Small intestine (tissue), 7 donors: ENCODE measurements at regions not wholly inside any gene's neighbourhood (a gene's known extent, or its start where the extent isn't known, plus 50 kb on each side); places are given as distances from the start of the nearest gene placed in this dataset.
"Not testable (repeated sequence)": the region's sequence is repeated elsewhere in the genome, so short reads cannot be mapped to it uniquely, and the experiment has no call there.

Experiments
- DNase-seq, 2 donors: peaks; one replicate each; pipeline versions ENCODE4 v3.0.0 to v3.0.0-alpha.2; 2013
- FAIRE-seq: peaks from 2 replicates; lab custom pipeline; 2012; peaks lifted over from hg19 to GRCh38; lab: Jason Lieb, UNC
- H3K27ac ChIP-seq, 3 donors: one replicate each; pipeline ENCODE4 v1.5.1; 2013; ENCODE audit warnings: low read length in 2 of 3, mild to moderate bottlenecking in 2 of 3, control low read depth in 1 of 3, inconsistent platforms in 1 of 3, low read depth in 1 of 3, moderate library complexity in 1 of 3
- H3K27me3 ChIP-seq, 3 donors: one replicate each; pipeline ENCODE4 v1.6.1; 2013; ENCODE audit warnings: low read length in 3 of 3, inconsistent platforms in 1 of 3; ENCODE audit not compliant: control insufficient read depth in 3 of 3, insufficient read depth in 3 of 3
- H3K36me3 ChIP-seq, 3 donors: one replicate each; pipeline ENCODE4 v1.6.1; 2013; ENCODE audit warnings: low read length in 3 of 3, inconsistent platforms in 1 of 3, low read depth in 1 of 3, mild to moderate bottlenecking in 1 of 3, moderate library complexity in 1 of 3; ENCODE audit not compliant: control insufficient read depth in 3 of 3, insufficient read depth in 2 of 3
- H3K4me1 ChIP-seq, 3 donors: one replicate each; pipeline ENCODE4 v1.6.1; 2013; ENCODE audit warnings: low read length in 2 of 3, inconsistent platforms in 1 of 3, low read depth in 1 of 3, mild to moderate bottlenecking in 1 of 3, moderate library complexity in 1 of 3; ENCODE audit not compliant: control insufficient read depth in 3 of 3, insufficient read depth in 2 of 3
- H3K4me3 ChIP-seq, 3 donors: one replicate each; pipeline ENCODE4 v1.5.1; 2013; ENCODE audit warnings: low read length in 3 of 3, control low read depth in 1 of 3, inconsistent platforms in 1 of 3, low read depth in 1 of 3, mild to moderate bottlenecking in 1 of 3, moderate library complexity in 1 of 3
- H3K9me3 ChIP-seq, 2 donors: one replicate each; pipeline ENCODE4 v1.6.1; 2013; ENCODE audit warnings: low read depth in 1 of 2, low read length in 1 of 2; ENCODE audit not compliant: control insufficient read depth in 2 of 2, insufficient read depth in 1 of 2
- WGBS, 3 donors: extraction: QIAGEN DNeasy Blood & Tissue Kit; methylation state at CpG; one replicate each; pipeline ENCODE4 v1.1.7; 2013; 5-methylcytosine and 5-hydroxymethylcytosine counted together
- donor health status: healthy with polysubstance abuse.
- donor health status: control.
- donor health status: control.
- donor health status: Bipolar disorder and iron deficiency.
- donor health status: healthy.

DNA sequence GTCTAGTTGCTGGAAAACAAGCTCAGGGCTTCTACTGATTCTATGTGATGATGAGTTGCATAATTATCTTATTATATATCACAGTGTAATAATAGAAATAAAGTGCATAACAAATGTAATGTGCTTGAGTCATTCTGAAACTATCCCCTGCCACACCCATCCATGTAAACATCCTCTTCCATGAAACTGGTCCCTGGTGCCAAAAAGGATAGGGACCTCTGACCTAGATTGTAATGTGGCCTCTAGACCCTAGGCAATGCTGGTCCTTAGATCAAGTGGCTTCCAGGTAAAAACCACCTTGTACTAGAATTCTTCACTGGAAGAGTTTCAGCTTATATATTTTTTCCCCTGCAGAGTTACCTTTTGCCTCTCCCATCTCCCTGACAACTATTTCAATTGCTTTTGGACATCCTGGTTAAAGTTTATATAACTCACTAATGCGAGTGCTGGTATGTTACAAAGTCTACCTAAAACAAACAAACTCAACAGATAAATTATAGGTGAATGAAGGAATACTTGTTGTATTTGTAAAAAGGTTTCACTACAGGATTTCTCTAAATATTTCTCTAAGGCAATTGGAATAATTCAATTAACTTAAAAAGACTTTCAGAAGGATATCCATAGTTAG, 462.5 kb downstream of the NAV3 start:
- H3K9me3 ChIP-seq, result peaks cover 0 to 2% of the 10 kb centered on the region in 2 donors
- H3K4me1 ChIP-seq, result peaks cover 0 to 15% (median 3%) of the 10 kb centered on the region in 3 donors
- peak overlapping the region in 1 of 3 donors; percentile 79 for H3K27ac ChIP-seq
- H3K4me3 ChIP-seq, result no peak overlapping the region
- FAIRE-seq (no peak), DNase-seq (peak; percentile 65 to 76)
- H3K27me3 ChIP-seq, result no peaks in the 10 kb centered on the region
- 10 to 49% (median 35%) methylated on average over 1 of the region's 1 CpG for WGBS, 3 donors
- H3K36me3 ChIP-seq, result no peaks in the 10 kb centered on the region

GRCh38 chr12:78301282-78301681, 470.6 kb downstream of the NAV3 start:
- not testable (repeated sequence) for H3K27ac ChIP-seq, H3K4me1 ChIP-seq, H3K9me3 ChIP-seq, H3K36me3 ChIP-seq, H3K27me3 ChIP-seq, H3K4me3 ChIP-seq, DNase-seq, FAIRE-seq
- 65 to 84% (median 78%) methylated on average over 5 of the region's 5 CpGs for WGBS, 3 donors

- no peak for DNase-seq
- Histone ChIP-seq H3K27ac (no peak overlapping the region), H3K4me1 (no peaks in the 10 kb centered on the region), H3K4me3 (no peak overlapping the region), H3K27me3 (no peaks in the 10 kb centered on the region), H3K9me3 (peaks cover 0 to 3% of the 10 kb centered on the region in 2 donors), H3K36me3 (no peaks in the 10 kb centered on the region)
- 60 to 70% (median 60%) methylated on average over 1 of the region's 1 CpG for WGBS, 3 donors
- FAIRE-seq, result no peak
Observed at GRCh38 chr12:78305808-78306207, 475.1 kb downstream of the NAV3 start.

- Histone ChIP-seq H3K4me3 (no peak overlapping the region), H3K27me3 (no peaks in the 10 kb centered on the region), H3K4me1 (no peaks in the 10 kb centered on the region), H3K36me3 (no peaks in the 10 kb centered on the region), H3K9me3 (peaks cover 0 to 3% of the 10 kb centered on the region in 2 donors), H3K27ac (no peak overlapping the region)
- FAIRE-seq, result no peak
- DNase-seq, result no peak
Observed at GRCh38 chr12:78306236-78306635, 475.5 kb downstream of the NAV3 start.

DNA sequence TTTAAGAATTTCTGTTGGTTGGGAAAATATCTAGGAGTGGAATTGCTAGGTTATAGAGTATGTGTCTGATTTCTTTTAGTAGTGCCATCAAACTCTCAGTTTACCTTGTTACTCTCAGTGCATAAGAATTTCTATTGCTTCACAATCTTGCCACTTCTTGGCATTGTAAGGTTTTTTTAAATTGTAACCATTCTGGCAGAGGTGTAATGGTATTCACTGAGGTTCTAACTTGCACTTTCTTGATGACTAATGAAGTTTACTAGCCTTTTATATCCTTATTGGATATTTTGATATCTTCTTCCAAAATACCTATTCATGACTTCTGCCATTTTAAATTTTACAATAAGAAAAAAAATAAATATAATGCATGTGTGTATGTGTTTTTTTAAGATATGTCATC, 478.0 kb downstream of the NAV3 start:
- no peak for DNase-seq
- Histone ChIP-seq H3K36me3 (no peaks in the 10 kb centered on the region), H3K27me3 (no peaks in the 10 kb centered on the region), H3K9me3 (peaks cover 0 to 3% of the 10 kb centered on the region in 2 donors), H3K4me1 (no peaks in the 10 kb centered on the region), H3K4me3 (no peak overlapping the region), H3K27ac (no peak overlapping the region)
- FAIRE-seq, result no peak

DNA sequence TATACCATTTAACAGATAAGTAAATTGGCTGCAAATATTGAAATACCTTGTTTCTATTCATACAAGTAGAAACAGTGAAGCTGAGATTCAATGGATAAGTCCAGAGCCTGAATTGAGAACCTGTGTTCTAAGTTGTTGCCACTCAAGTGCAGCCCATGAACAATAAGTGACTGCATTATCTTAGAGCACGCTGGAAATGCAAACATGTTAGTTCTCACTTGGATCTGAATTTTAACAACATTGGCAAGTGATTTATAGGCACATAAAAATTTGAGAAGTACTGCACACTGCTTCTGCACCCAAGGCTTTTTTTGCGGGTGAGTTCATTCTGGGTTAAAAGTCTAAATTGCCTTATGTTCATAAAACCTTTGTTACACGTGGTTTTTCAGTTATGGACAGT, 484.3 kb downstream of the NAV3 start:
- 38 to 61% (median 45%) methylated on average over 3 of the region's 3 CpGs for WGBS, 3 donors
- Histone ChIP-seq H3K27me3 (no peaks in the 10 kb centered on the region), H3K27ac (no peak overlapping the region), H3K4me1 (no peaks in the 10 kb centered on the region), H3K9me3 (no peaks in the 10 kb centered on the region), H3K4me3 (no peak overlapping the region), H3K36me3 (no peaks in the 10 kb centered on the region)
- FAIRE-seq, result no peak
- no peak for DNase-seq

DNA sequence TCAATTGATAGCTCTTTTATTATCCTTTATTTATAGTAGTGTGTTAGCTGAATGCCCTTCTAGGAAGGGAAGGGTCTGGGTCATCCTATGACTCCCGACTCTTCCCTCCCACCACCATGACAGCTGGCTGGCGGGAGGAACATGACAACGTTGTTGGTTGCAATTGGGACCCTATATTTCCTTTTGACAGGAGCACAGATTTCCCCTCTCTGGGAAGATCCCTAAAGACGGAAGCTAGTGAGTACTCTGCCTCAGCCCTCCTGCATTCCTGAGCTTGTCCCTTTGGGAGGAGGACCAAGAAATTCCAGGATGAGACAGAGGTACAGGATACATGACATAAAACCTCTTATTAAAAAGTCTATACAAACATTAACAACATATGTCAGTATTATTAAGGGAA, 485.4 kb downstream of the NAV3 start:
- Histone ChIP-seq H3K4me1 (no peaks in the 10 kb centered on the region), H3K27ac (no peak overlapping the region), H3K27me3 (no peaks in the 10 kb centered on the region), H3K4me3 (no peak overlapping the region), H3K36me3 (no peaks in the 10 kb centered on the region), H3K9me3 (no peaks in the 10 kb centered on the region)
- 59 to 71% (median 69%) methylated on average over 4 of the region's 4 CpGs for WGBS, 3 donors
- no peak for DNase-seq
- no peak for FAIRE-seq

GRCh38 chr12:78316631-78317468, 486.2 kb downstream of the NAV3 start:
- no peak for FAIRE-seq
- H3K4me1 ChIP-seq, result no peaks in the 10 kb centered on the region
- no peak overlapping the region for H3K27ac ChIP-seq
- H3K36me3 ChIP-seq, result no peaks in the 10 kb centered on the region
- no peaks in the 10 kb centered on the region for H3K27me3 ChIP-seq
- 56 to 63% (median 59%) methylated on average over 2 of the region's 2 CpGs for WGBS, 3 donors
- H3K4me3 ChIP-seq, result no peak overlapping the region
- no peak for DNase-seq
- no peaks in the 10 kb centered on the region for H3K9me3 ChIP-seq
